Esophagus squamous epithelium (tissue), 4 donors: ENCODE measurements at regions not wholly inside any gene's neighbourhood (a gene's known extent, or its start where the extent isn't known, plus 50 kb on each side); places are given as distances from the start of the nearest gene placed in this dataset.

Source experiments
- POLR2A ChIP-seq, 4 donors: fragments of 450-650 bp; IDR thresholded peaks; one replicate each; pipeline ENCODE4 v1.6.1; 2017; ENCODE audit warnings: antibody characterized with exemption in 4 of 4, mild to moderate bottlenecking in 4 of 4, moderate library complexity in 3 of 4
- TF ChIP-seq, protein P1 (sequence below), 6 experiments: fragments of 450-650 bp in 4 of 6; fragments of 200-600 bp in 2 of 6; sonication (generic) in 2 of 6; IDR thresholded peaks; one replicate each; pipeline ENCODE4 v1.5.1; 2016 to 2019; ENCODE audit warnings: antibody characterized with exemption in 6 of 6, mild to moderate bottlenecking in 4 of 6, moderate library complexity in 4 of 6

GRCh38 chr9:119441338-119441737 is 72.1 kb upstream of the BRINP1 start:
- TF ChIP-seq, protein P1, sequence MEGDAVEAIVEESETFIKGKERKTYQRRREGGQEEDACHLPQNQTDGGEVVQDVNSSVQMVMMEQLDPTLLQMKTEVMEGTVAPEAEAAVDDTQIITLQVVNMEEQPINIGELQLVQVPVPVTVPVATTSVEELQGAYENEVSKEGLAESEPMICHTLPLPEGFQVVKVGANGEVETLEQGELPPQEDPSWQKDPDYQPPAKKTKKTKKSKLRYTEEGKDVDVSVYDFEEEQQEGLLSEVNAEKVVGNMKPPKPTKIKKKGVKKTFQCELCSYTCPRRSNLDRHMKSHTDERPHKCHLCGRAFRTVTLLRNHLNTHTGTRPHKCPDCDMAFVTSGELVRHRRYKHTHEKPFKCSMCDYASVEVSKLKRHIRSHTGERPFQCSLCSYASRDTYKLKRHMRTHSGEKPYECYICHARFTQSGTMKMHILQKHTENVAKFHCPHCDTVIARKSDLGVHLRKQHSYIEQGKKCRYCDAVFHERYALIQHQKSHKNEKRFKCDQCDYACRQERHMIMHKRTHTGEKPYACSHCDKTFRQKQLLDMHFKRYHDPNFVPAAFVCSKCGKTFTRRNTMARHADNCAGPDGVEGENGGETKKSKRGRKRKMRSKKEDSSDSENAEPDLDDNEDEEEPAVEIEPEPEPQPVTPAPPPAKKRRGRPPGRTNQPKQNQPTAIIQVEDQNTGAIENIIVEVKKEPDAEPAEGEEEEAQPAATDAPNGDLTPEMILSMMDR (IDR thresholded peaks at IDR 0.05), result no peak
- TF ChIP-seq POLR2A (IDR thresholded peaks at IDR 0.05), result no peak
